ENCODE measurements at regions not wholly inside any gene's neighbourhood (a gene's known extent, or its start where the extent isn't known, plus 50 kb on each side); places are given as distances from the start of the nearest gene placed in this dataset.

GRCh38 chr5:160925281-160925680 is 73.3 kb upstream of the ATP10B start:
- 0% methylated on average over 6 of the region's 6 CpGs for WGBS (ENCODE audit: low lambda C conversion rate)
- POLR2A ChIA-PET: no interaction called here

GRCh38 chr5:160923936-160924710 is 72.1 kb upstream of the ATP10B start:
- TF ChIP-seq FOXJ3 (CRISPR knock-in tag; IDR thresholded peaks at IDR 0.05) (no peak), CTCF (IDR thresholded peaks at IDR 0.05) (no peak), YY1 (IDR thresholded peaks at IDR 0.05; ENCODE audit: low read depth) (no peak)
- Histone ChIP-seq H4K20me1 (ENCODE audit: insufficient read depth) (no peaks in the 10 kb centered on the region), H3K4me1 (ENCODE audit: control insufficient read depth in 1 of 2, insufficient read depth in 2 of 2, low read depth in 1 of 2, low read length in 1 of 2) (no peaks in the 10 kb centered on the region), H3K79me2 (ENCODE audit: insufficient read depth) (no peaks in the 10 kb centered on the region), H3K27ac (ENCODE audit: low read depth in 2 of 2, low read length in 1 of 2) (no peak overlapping the region), H3K4me3 (ENCODE audit: low read depth in 2 of 2, low read length in 1 of 2) (no peak overlapping the region), H3K9ac (no peak overlapping the region), H3K36me3 (replicated peaks in 1 of 2; ENCODE audit: control insufficient read depth in 1 of 2, insufficient read depth in 2 of 2, low read length in 1 of 2) (no peaks in the 10 kb centered on the region), H3K27me3 (ENCODE audit: insufficient read depth) (no peaks in the 10 kb centered on the region), H3K9me2 (no peaks in the 10 kb centered on the region), H3K4me2 (no peak overlapping the region), H3F3A (replicated peaks; ENCODE audit: insufficient read depth) (no peaks in the 10 kb centered on the region), H2AFZ (ENCODE audit: low read depth) (no peak overlapping the region), H3K9me3 (no peaks in the 10 kb centered on the region)
- no peak for DNase-seq
- WGBS (ENCODE audit: low lambda C conversion rate): 20% methylated on average over 6 of the region's 6 CpGs
- ChIA-PET POLR2A (no interaction called here), CTCF (no interaction called here)

More at GRCh38 chr5:160925281-160925680, 73.3 kb upstream of the ATP10B start:
- no peak overlapping the region for H2AFZ ChIP-seq (ENCODE audit: low read depth)
- DNase-seq: no peak
- CTCF ChIA-PET: no interaction called here
- H3F3A ChIP-seq (replicated peaks; ENCODE audit: insufficient read depth): no peaks in the 10 kb centered on the region
- no peaks in the 10 kb centered on the region for H3K36me3 ChIP-seq (replicated peaks in 1 of 2; ENCODE audit: control insufficient read depth in 1 of 2, insufficient read depth in 2 of 2, low read length in 1 of 2)
- H3K4me3 ChIP-seq (ENCODE audit: low read depth in 2 of 2, low read length in 1 of 2): no peak overlapping the region
- no peak for TF ChIP-seq FOXM1 (IDR thresholded peaks at IDR 0.05; ENCODE audit: low read depth)
- TF ChIP-seq EZH2phosphoT487 (IDR thresholded peaks at IDR 0.05; ENCODE audit: borderline replicate concordance, low read depth): no peak
- TF ChIP-seq GATA2 (CRISPR knock-in tag; IDR thresholded peaks at IDR 0.05): no peak
- TF ChIP-seq EP300 (IDR thresholded peaks at IDR 0.05; ENCODE audit: borderline replicate concordance in 1 of 2, low read depth in 1 of 2, low read length in 1 of 2): no peak
- TF ChIP-seq JUND (IDR thresholded peaks at IDR 0.05): no peak
- no peak for TF ChIP-seq POLR2AphosphoS5 (IDR thresholded peaks at IDR 0.05; ENCODE audit: low read depth, low read length)
- TF ChIP-seq RXRA (IDR thresholded peaks at IDR 0.05; ENCODE audit: borderline replicate concordance, low read depth): no peak
- TF ChIP-seq SMC3 (IDR thresholded peaks at IDR 0.05; ENCODE audit: low read depth, low read length): no peak
- TF ChIP-seq REST (IDR thresholded peaks at IDR 0.05; ENCODE audit: low read depth, low read length): no peak
- no peak for TF ChIP-seq FOSL2 (IDR thresholded peaks at IDR 0.05; ENCODE audit: borderline replicate concordance, low read depth)
- no peak for TF ChIP-seq RCOR1 (IDR thresholded peaks at IDR 0.05; ENCODE audit: low read length)
- no peak for TF ChIP-seq ELF1 (IDR thresholded peaks at IDR 0.05)
- TF ChIP-seq TCF12 (IDR thresholded peaks at IDR 0.05): no peak
- TF ChIP-seq MEF2A (IDR thresholded peaks at IDR 0.05; ENCODE audit: borderline replicate concordance, low read depth): no peak
- no peak for TF ChIP-seq GABPA (IDR thresholded peaks at IDR 0.05; ENCODE audit: low read depth)
- no peak for TF ChIP-seq RAD21 (IDR thresholded peaks at IDR 0.05; ENCODE audit: low read length)
- TF ChIP-seq YY1 (IDR thresholded peaks at IDR 0.05; ENCODE audit: low read depth): no peak
- no peak for TF ChIP-seq CHD2 (IDR thresholded peaks at IDR 0.05; ENCODE audit: low read length, partially characterized antibody)
- TF ChIP-seq FOXJ3 (CRISPR knock-in tag; IDR thresholded peaks at IDR 0.05): no peak
- H3K9ac ChIP-seq: no peak overlapping the region
- no peak overlapping the region for H3K4me2 ChIP-seq
- no peaks in the 10 kb centered on the region for H3K79me2 ChIP-seq (ENCODE audit: insufficient read depth)
- H3K27me3 ChIP-seq (ENCODE audit: insufficient read depth): no peaks in the 10 kb centered on the region
- H4K20me1 ChIP-seq (ENCODE audit: insufficient read depth): no peaks in the 10 kb centered on the region
- H3K4me1 ChIP-seq (ENCODE audit: control insufficient read depth in 1 of 2, insufficient read depth in 2 of 2, low read depth in 1 of 2, low read length in 1 of 2): no peaks in the 10 kb centered on the region
- no peak overlapping the region for H3K27ac ChIP-seq (ENCODE audit: low read depth in 2 of 2, low read length in 1 of 2)
- H3K9me3 ChIP-seq: no peaks in the 10 kb centered on the region
- H3K9me2 ChIP-seq: no peaks in the 10 kb centered on the region

Data from SK-N-SH (cell line).